RKO (cell line): ENCODE measurements at regions not wholly inside any gene's neighbourhood (a gene's known extent, or its start where the extent isn't known, plus 50 kb on each side); places are given as distances from the start of the nearest gene placed in this dataset.
"Not testable (repeated sequence)": the region's sequence is repeated elsewhere in the genome, so short reads cannot be mapped to it uniquely, and the experiment has no call there.

Experiments
- DNase-seq: peaks from one replicate; pipeline ENCODE4 v3.0.0-alpha.2; 2016; ENCODE audit warnings: low spot score

GRCh38 chr13:46498650-46499049 is 54.3 kb upstream of the LRCH1 start:
- DNase-seq = no peak

GRCh38 chr13:46496086-46496485 is 56.9 kb upstream of the LRCH1 start:
- no peak for DNase-seq

DNA sequence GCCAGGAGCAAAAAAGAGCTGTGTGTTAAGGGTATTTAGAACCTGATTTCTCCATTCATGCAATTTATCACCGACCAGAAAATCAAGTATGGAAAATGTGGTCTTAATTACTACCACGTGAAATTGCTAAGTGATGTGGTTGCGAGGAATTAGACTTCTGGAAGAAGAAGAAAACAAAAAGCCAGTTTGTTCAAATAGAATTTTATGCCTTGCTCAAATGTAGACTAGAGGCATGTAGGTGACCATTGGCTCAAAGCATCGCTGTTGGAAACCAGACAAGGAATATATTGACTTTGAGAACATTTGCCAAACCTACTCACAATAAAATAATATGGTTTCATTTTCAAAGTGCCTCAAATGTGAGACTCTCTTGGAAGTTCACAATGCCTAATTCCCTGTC is 57.3 kb upstream of the LRCH1 start:
- no peak for DNase-seq

DNA sequence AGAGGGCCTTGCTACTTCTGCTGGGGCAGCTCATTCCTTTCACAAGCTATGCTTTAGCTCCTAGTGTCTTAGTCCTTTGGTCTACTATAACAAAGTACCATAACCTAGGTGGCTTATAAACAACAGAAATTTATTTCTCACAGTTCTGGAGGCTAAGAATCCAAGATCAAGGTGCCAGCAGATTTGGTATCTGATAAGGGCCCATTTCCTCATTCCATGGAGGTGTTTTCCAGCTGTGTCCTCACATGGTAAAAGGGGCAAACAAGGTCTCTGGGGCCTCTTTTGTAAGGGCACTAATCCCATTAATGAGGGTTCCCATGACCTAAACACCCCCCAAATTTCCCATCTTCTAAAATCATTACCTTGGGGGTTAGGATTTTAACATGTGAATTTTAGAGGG is 57.9 kb upstream of the LRCH1 start:
- DNase-seq = no peak

DNA sequence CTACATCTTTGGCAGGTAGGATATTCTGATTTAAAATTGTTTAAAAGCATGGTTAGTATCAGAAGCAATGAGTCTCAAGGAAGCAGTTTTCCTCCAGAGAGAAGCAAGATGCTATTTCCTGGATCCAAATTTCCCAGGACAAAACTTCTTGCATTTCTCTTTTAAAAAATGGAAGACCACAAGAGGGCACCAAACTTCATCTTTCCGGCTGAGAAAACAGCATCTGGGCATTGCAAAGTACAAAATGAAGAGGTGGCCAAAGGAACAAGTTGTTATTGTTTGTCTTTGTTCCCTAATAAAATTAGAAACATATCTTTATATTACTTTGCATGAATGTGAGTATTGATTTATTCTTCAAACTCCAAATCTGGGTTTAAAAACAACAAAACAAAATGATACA is 60.0 kb upstream of the LRCH1 start:
- DNase-seq = peak; percentile 62

DNA sequence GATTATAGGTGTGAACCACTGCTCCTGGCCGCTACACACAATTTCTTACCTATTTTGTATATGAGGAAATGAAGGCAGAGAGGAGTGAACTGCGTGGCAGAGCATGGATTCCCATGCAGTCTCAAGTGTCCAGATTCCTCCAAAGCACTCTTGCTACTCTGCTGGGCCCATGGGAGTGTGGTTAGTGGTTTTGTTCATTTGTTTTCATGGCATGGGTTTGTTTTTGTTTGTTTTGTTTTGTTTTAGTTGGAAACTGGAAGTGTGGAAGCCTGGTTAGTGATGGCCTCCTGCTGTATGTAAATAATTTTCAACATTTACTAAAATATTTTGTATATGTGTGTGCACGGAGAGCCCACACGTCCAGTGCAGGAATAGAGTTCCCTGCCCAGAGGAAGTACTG is 61.3 kb upstream of the LRCH1 start:
- no peak for DNase-seq

GRCh38 chr13:46490713-46491112 is 62.3 kb upstream of the LRCH1 start:
- not testable (repeated sequence) for DNase-seq

GRCh38 chr13:46490129-46490528 is 62.8 kb upstream of the LRCH1 start:
- no peak for DNase-seq

DNA sequence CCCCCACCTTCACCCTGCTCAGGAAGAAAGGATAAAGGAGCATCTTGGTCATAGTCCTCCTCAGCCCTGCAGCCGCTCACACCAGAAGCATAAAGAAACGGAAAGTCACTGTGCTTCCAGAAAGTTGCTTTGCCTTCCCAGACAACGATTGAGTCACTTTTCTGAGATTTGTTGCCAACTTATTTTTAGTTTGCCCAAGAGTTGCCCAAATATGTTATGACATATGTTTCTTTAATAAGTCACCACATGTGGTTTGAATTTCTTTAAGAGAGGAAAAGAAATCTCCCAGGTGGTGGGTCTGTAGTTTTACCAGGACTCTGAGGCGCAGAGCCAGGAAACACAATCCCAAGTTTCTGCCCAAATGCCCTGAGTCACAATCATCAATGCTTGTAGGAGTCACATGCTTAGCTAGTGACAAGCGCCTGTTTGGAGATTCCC is 63.4 kb upstream of the LRCH1 start:
- no peak for DNase-seq

- no peak for DNase-seq
Measured at GRCh38 chr13:46487748-46488147, 65.2 kb upstream of the LRCH1 start.

DNA sequence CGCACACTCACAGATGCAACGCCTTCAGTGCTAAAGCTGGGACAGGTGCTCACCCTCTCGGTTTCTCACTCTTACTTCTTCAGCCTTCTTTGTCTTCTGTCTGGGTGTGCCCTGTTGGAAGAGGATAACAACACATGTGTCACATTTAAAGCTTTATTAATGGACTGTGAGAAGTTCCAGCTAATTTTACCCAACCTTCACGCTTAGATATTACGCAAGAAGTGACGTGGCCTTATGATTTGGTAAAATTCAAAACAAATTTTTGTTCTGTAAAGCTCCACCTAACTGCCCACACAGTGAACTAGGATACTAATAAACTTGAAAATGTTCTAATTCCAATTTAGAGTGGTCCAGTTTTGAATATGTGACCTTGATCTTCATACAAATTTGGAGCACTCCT is 66.7 kb upstream of the LRCH1 start:
- no peak for DNase-seq

DNA sequence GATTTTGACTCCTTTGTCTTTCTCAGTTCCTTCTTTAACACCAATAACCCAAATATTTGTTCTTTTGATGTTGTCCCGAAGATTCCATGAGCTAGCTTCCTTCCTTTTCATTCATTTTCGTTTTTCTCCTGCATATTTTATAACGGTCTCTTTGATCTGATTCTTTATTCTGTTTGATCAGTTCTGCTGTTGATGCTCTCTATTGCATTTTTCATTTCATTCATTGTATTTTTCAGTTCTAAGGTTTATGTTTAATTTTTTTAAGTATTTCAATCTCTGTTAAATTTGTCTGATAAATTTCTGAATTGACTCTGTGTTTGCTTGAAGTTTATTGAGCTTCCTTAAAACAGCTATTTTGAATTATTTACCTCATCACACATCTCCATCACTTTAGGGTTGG is 68.4 kb upstream of the LRCH1 start:
- no peak for DNase-seq

- no peak for DNase-seq
Measured at GRCh38 chr13:46481166-46481565, 71.8 kb upstream of the LRCH1 start.

DNA sequence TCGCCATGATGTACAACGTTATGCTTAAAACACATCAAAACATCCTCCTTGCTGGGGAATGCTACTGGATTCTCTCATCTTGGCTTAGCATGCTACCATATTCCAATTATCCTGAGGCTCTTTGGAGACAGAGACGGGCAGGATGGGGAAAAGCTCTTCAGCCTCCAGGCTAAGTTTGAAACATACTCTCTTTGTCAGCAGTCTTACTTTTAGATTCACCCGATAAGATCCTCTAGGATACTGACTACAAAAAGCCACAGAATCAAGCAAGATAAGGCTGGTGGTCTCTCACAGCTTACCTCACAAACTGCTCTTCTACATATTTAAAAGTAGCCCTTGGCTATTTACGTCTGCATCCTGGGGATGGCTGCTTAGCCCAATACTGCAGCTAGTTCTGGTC is 72.8 kb upstream of the LRCH1 start:
- no peak for DNase-seq

DNA sequence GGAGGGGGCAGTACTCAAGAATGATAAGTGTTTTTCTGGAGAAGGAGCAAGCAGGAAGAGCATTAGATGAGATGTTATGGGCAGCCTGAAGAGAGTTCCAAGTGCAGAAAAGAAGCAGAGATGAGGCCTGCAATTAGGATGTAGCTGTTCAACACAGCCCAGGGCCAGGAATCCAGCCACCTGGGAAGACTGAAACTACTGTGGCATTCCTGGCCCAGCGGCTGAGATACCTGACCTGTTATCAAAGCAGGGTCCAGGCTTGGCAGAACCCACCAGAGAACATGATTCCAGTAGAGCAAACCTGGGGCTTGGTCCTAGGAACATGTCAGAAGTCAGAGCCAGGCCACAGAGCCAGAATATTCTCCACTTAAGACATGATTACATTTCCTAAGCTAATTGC is 73.3 kb upstream of the LRCH1 start:
- DNase-seq = no peak

GRCh38 chr13:46479283-46479682 is 73.7 kb upstream of the LRCH1 start:
- no peak for DNase-seq

DNA sequence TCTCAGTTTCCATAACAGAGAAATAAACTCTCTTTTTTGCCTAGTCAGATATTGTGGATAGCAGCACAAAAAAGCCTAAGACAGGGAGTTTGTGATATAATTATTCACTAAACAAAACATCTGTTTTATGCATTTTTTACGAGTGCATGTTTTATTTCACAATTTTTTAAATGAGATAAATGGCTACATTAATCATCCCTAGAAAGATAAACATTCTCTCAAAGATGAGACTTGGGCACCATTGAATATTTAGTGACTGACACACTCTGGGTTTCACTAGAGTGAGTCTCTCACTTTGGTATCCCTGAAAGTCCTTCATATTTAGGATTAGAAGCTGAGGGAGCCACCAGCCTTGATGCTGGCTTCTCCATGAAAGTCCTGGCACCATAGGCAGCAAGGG is 74.3 kb upstream of the LRCH1 start:
- no peak for DNase-seq

DNA sequence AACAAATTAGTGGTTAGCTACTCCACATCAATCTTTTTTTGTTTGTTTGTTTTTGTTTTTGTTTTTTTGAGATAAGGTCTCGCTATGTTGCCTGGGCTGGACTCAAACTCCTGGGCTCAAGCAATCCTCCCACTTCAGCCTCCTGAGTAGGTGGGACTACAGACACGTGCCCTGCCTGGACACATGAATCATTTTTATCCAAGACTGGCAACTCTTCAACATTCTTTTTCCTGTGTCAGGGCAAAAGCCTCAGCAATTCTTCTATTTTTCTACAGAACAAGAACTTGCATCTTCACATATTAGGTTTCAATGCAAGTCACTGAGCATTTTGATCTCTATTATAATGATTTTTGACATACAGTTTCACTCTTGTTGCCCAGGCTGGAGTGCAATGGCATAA is 76.8 kb upstream of the LRCH1 start:
- no peak for DNase-seq

DNA sequence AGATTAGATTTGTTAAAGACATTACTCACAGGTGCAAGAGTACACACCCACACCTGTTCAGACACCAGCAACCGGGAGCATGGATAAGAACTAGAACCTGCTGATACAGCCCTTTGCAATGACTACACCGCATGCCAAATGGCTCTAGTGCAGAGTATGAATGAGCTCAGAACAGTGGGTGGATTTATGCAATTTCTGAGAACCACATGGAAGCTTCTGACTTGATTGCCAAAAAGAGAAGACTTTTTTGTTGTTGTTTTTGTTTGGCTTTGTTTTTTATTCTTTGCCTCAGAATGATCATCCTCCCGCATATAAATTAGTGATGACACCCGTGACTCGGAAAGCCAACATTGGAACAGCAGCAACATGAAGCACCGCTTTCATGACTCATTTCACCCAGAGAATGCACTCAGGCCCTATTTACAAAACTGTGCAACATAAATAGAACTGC is 77.4 kb upstream of the LRCH1 start:
- DNase-seq = peak; percentile 15

- no peak for DNase-seq
Measured at GRCh38 chr13:46473806-46474205, 79.2 kb upstream of the LRCH1 start.

GRCh38 chr13:46472384-46472783 is 80.6 kb upstream of the LRCH1 start:
- DNase-seq = no peak

GRCh38 chr13:46469699-46470098 is 82.6 kb upstream of the RUBCNL start:
- peak; percentile 27 for DNase-seq

GRCh38 chr13:46468570-46469463 is 81.8 kb upstream of the RUBCNL start:
- no peak for DNase-seq

- DNase-seq = not testable (repeated sequence)
Measured at GRCh38 chr13:46467694-46468093, 80.6 kb upstream of the RUBCNL start.
